HG03457 (cell line): ENCODE measurements at regions not wholly inside any gene's neighbourhood (a gene's known extent, or its start where the extent isn't known, plus 50 kb on each side); places are given as distances from the start of the nearest gene placed in this dataset.
"Not testable (repeated sequence)": the region's sequence is repeated elsewhere in the genome, so short reads cannot be mapped to it uniquely, and the experiment has no call there.

Experiments used
- ATAC-seq: cut with Tn5 transposase; IDR thresholded peaks from one replicate; pipeline ENCODE4 v1.9.1; 2021; ENCODE audit warnings: moderate number of reproducible peaks; ENCODE audit not compliant: unreplicated experiment

- no peak for ATAC-seq
These were observed 163.2 kb upstream of the LMCD1 start for GRCh38 chr3:8338424-8338823.

DNA sequence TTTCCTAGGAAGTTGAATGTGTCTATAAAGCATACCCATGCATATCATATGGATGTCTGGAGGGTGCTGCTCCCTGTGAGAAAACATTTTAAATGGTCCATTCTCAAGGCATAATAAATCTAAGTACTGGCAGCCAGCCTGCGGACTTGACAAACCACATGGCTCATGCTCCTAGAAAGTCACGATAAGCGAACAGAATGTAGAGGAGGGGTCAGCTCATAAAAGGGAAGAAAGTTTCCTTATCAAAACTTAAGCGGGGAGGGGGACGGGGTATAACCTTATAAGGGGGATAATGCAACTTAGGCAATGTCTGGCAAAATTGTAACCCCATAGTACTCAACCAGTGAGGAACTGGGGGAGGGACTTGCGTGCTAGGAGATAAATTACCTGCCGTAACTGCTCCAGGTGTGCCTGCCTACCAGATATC, 159.8 kb upstream of the LMCD1 start:
- no peak for ATAC-seq

GRCh38 chr3:8343058-8343457, 158.6 kb upstream of the LMCD1 start:
- ATAC-seq, result no peak

DNA sequence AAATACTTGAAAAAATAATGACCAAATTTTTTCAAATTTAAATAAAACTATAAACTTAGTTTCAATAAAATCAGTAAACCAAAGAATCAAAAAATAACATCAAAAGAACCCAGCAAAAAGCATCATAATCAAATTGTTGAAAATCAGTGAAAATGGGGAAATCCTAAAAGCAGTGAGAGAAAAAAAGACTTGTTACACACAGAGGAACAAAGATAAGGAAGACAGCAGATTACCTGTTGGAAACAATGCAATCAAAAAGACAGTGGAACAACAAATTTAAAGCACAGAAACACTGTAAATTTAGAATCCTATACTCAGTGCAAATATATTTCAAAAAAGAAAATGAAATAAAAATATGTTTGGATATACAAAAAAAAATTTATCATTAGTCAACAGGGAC, 156.2 kb upstream of the LMCD1 start:
- no peak for ATAC-seq

DNA sequence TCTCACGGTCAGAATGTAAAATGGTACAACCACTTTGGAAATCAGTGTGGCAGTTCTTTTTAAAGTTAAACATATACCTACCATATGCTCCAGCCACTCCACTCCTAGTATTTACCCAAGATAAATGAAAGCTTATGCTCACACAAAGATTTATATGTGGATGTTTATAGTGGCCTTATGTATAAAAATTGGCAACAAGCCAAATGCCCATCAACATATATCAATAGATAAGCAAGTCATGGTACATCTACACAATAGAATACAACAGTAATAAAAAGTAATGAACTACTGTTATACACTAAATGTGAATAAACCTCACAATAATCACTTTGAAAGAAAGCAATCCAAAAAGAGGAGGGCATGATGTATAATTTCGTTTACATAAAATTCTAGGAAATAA, 153.5 kb upstream of the LMCD1 start:
- ATAC-seq, result no peak

- ATAC-seq, result no peak
These were observed 149.1 kb upstream of the LMCD1 start for GRCh38 chr3:8352475-8352874.

GRCh38 chr3:8353364-8353763, 148.3 kb upstream of the LMCD1 start:
- ATAC-seq, result no peak

DNA sequence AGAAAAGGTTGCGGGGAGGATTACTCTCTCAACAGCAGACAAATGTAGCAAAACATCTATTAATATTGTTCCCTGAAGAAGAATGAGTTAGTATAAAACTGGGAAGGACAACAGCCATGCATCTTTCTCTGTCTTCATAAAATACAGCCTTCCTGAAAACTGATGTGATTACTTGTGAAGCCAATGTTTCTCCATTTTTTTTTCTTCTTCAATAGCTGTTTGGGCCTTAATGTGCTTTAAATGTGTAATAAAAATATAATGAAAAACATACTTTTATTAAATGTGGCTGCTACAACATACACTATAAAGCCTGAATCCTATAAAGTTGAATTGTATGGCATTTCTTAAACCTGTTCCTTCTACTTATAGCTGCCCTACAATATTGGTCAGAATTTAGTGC, 146.3 kb upstream of the LMCD1 start:
- ATAC-seq, result no peak

GRCh38 chr3:8356066-8356465, 145.6 kb upstream of the LMCD1 start:
- ATAC-seq, result not testable (repeated sequence)

DNA sequence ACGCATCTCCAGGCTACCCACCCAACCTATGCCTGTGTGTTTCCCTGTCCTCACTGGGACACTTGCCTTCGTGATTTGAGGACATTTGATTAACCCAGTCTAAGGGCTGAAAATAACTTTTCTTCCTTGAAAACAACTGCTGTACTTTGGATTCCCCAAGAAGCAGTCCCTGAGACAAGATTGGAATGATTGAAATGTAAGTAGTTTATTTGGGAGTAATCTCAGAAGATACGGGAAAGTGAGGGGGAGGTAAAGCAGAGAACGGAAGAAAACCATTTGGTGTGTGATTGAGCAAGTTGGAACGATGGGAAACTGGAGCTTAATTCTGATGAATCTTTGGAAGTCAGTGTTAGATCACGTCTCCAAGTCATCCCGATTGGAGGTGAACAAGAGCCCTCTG, 143.8 kb upstream of the LMCD1 start:
- no peak for ATAC-seq

DNA sequence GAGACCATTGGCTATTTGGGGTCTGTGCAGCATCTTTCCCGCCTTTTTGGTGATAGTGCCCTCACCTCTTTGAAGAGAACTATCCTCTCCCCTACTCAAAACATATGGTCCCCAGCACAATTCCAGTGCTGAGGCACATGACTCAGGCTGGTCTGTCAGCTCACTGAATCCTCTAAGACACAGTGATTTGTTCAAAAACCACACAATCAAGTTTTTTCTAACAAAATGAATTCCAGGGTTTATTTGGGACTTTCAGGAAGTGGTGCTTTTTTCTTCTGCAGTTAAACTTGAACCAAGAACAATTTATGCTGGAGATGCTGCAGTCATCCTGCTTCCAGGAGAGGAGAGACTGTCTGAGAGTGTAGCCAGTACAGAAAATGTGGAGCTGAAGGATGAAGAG, 142.5 kb upstream of the LMCD1 start:
- ATAC-seq, result no peak

DNA sequence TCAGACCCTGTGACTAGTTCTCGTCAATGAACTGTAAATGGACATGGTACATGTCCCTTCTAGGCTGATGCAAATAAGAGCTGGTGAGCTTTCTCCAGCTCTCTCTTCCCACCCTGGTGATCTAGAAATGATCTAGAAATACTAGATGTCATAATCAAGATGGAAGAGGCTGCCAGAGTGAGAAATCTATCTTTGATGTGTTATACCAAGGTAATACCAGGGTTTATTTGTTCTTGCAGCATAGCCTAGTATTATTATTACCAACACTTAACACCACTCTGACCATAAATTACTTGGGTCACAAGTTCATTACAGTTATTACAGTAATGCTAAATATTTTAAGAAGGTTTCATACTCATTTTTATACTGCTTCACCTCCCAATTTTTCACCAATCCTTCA, 138.4 kb upstream of the LMCD1 start:
- ATAC-seq, result no peak

DNA sequence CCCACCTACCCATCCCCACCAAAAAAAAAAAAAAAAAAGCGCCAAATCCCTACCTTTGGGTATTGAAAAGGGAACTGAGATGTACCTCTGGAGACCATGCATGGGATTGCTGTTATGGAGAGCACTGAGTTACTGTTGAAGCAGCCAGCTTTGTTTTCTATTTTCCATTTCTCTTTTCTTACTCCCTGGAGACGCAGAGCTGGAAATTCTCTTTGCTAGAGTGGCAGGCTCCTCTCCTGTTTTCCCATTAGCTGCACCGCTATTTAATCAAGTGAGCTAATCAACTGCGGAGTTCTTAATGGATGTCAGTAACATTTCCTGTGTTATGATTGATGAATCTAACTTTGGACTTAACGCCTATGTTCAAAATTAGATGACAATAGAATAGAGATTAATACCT, 136.1 kb upstream of the LMCD1 start:
- no peak for ATAC-seq

DNA sequence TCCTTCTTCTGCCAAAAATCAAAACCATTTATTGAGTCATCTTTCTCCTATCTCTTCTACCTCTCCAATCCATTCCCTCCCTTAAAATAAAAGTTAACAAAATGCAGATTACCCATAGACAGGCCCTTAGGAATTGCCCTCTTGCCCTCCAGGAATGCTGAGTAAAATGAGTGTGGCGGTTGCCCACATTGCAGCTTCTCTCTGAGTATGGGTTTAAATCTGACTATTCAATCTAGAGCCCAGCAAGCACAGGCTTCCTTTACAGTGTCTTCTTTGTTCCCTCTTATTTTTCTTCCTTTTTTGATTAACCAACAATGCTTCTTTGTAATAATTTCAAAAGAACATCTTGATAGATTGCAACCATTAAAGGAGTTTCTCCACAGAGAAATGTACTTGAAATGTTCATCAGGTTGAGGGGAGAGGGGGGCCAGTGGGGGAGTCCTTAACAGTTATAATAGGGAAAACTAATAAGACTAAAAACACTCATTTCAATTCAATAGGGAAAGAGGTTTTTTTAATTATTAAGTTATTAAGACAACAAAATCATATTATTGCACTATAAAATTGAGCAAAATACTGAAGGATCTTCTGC, 135.3 kb upstream of the LMCD1 start:
- ATAC-seq, result no peak

- no peak for ATAC-seq
These were observed 133.0 kb upstream of the LMCD1 start for GRCh38 chr3:8368598-8368997.

DNA sequence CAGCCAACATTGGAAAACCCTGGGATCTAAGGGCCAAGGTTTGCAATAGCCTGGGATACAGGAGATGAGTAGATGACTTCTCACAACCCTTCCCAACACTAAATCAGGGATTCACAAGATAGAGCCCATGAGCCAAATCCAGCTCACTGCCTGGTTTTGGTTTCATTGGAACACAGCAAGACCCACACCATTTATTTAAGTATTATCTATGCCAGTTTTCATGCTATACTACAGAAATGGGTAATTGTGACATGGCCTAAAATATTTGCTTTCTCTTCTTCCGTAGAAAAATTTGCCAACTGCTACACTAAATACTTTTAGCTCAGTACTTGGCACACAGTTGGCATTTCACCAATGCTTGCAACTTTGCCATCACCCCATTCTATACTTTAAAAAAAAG, 132.0 kb upstream of the LMCD1 start:
- no peak for ATAC-seq

GRCh38 chr3:8371085-8371551, 130.5 kb upstream of the LMCD1 start:
- no peak for ATAC-seq

GRCh38 chr3:8371960-8372463, 129.6 kb upstream of the LMCD1 start:
- ATAC-seq, result no peak

DNA sequence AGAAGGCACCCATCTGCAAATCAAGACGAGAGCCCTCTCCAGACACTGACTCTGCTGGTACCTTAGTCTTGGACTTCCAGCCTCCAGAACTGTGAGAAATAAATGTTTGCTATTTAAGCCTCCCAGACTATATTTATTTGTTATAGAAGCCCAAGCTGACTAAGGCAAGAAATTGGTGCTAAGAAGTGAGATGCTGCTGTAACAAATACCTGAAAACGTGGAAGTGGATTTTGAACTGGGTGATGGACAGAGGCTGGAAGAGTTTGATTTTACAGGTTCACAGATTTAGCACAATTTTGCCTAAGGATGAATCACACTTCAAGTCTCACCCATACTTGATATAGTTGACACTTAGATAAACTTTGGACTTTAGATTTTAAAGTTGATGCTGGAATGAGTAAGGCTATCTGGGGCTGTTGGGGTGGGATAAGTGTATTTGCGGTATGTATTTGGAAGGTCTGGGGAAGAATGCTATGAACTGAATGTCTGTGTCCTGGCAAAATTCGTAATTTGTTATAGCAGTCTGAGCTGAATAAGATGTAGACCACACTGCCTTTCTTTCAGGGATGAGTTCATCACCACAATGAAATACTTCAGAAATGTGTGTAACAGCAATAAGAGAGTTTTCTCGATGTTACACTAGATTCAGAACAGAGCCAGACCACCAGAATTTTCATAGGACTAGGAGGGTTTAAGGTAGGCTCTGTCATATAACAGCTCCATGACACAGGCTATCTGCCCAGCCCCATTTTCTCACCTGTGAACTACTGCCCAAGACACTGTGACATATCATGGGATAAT, 120.5 kb upstream of the LMCD1 start:
- ATAC-seq, result no peak

GRCh38 chr3:8385848-8386620, 115.6 kb upstream of the LMCD1 start:
- ATAC-seq, result no peak

DNA sequence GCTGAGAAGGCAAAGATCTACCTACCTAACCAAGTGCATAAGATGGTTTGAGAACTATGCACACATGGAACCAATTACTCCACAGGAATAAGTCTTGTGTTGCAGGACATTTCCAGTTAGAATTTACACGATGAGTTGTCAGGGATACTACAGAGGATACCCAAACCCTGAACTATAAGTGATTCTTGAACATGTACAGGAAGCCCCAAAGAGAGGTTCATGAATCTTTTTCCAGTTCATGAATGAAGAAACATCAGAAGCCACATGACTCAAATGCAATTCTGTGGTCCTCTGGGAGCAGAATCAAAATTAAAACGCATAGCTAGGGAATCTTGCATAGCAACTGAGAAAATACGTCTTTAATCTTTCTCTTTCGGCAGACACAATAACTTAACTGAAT, 114.1 kb upstream of the LMCD1 start:
- ATAC-seq, result no peak

DNA sequence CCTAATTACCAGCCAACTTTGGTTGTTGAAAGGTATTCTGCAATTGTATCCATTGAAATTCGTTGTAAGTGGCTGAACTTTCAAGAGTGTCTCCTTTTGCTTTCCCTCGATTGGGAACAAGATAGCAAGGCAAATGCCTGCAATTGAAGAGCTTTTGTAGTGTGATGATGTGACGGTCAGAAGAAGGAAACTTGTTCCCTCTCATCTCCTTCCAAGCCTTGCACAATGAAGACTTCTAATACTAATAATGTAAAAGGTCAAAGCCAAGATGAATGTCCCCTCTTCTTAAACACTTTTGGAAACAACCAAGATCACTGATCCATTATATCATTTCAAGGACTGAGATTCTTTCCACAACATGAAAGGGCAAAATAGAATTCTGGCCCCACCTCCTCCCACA, 101.9 kb upstream of the LMCD1 start:
- no peak for ATAC-seq
